GM18951 (cell line): ENCODE measurements at regions not wholly inside any gene's neighbourhood (a gene's known extent, or its start where the extent isn't known, plus 50 kb on each side); places are given as distances from the start of the nearest gene placed in this dataset.
"Not testable (repeated sequence)": the region's sequence is repeated elsewhere in the genome, so short reads cannot be mapped to it uniquely, and the experiment has no call there.

Experiments
- POLR2A ChIP-seq: IDR thresholded peaks from 4 replicates; pipeline ENCODE4 v1.6.1; 2011; ENCODE audit warnings: mild to moderate bottlenecking; ENCODE audit not compliant: insufficient read length, insufficient read depth; ENCODE audit errors: extremely low read depth
- in situ Hi-C: fragments of 300-500 bp; cut with MboI; formaldehyde crosslinking; loops from one replicate; pipeline ENCODE4 v1.12.0; 2022; ENCODE audit warnings: low sequenced_read_pairs, mixed read lengths, inconsistent platforms; ENCODE audit not compliant: unreplicated experiment

- in situ Hi-C loops, result no loop called here
- TF ChIP-seq POLR2A, result no peak
Observed at GRCh38 chr5:42989190-42989589, 50.9 kb downstream of the ANXA2R start.

- in situ Hi-C loops, result no loop called here
- no peak for TF ChIP-seq POLR2A
Observed at GRCh38 chr5:42988568-42988967, 51.6 kb downstream of the ANXA2R start.

- in situ Hi-C loops, result no loop called here
- no peak for TF ChIP-seq POLR2A
Observed at GRCh38 chr5:42985129-42986037, 54.7 kb downstream of the ANXA2R start.

DNA sequence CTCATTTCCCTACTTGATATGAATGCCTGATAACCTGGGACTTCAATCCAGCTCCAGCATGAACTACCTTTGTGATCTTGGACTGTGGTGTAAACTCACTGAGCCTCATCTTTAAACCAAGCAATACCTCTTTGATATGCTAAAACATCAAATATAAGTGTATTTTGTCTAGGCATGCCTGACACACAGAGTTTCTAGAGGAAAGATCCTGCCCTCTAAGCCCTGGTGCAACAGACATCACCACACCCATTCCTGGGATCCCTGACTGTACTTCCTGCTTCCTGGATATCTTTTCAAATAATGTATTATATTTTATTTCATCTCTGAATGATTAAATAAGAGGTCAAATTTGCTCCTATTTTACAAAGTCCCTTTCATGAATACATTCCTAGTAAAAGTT lies 55.8 kb downstream of the ANXA2R start:
- TF ChIP-seq POLR2A, result no peak

DNA sequence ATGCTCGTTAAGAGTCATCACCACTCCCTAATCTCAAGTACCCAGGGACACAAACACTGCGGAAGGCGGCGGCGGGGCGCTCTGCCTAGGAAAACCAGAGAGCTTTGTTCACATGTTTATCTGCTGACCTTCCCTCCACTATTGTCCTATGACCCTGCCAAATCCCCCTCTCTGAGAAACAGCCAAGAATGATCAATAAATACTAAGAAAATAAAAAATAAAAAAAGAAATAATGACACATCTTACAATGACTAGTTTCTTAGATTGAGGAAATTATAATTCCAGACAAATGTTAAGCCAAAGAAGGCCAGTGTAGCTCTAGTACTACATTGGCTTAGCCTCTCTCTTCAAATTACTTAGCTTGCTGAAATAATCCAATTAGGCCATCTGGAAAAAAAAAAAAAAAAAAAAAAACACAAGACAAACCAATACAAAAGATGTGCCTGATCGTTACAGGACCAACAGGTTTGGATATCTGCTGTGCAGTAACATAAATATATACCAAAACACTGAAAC lies 58.0 kb downstream of the ANXA2R start:
- in situ Hi-C loops, result no loop called here
- no peak for TF ChIP-seq POLR2A

More for the DNA sequence above, 55.8 kb downstream of the ANXA2R start:
- in situ Hi-C loops, result no loop called here

- in situ Hi-C loops, result not testable (repeated sequence)
Observed at GRCh38 chr5:42981417-42982106, 58.6 kb downstream of the ANXA2R start.

- in situ Hi-C loops, result not testable (repeated sequence)
Observed at GRCh38 chr5:42981015-42981414, 59.1 kb downstream of the ANXA2R start.

- in situ Hi-C loops, result not testable (repeated sequence)
Observed at GRCh38 chr5:42980391-42980790, 59.7 kb downstream of the ANXA2R start.

GRCh38 chr5:42979242-42979641 lies 60.9 kb downstream of the ANXA2R start:
- in situ Hi-C loops, result not testable (repeated sequence)

GRCh38 chr5:42974536-42974935 lies 65.6 kb downstream of the ANXA2R start:
- in situ Hi-C loops, result no loop called here
- TF ChIP-seq POLR2A, result no peak

- in situ Hi-C loops, result no loop called here
- TF ChIP-seq POLR2A, result no peak
Observed at GRCh38 chr5:42970636-42971559, 69.2 kb downstream of the ANXA2R start.

GRCh38 chr5:42965934-42966333 lies 74.2 kb downstream of the ANXA2R start:
- in situ Hi-C loops, result no loop called here
- no peak for TF ChIP-seq POLR2A

GRCh38 chr5:42963412-42963811 lies 76.7 kb downstream of the ANXA2R start:
- in situ Hi-C loops, result no loop called here
- TF ChIP-seq POLR2A, result no peak
